HL-60 (cell line): ENCODE measurements at regions not wholly inside any gene's neighbourhood (a gene's known extent, or its start where the extent isn't known, plus 50 kb on each side); places are given as distances from the start of the nearest gene placed in this dataset.

Experiments used
- POLR2AphosphoS5 ChIP-seq: IDR thresholded peaks from 2 replicates; pipeline ENCODE4 v1.6.1; 2012; ENCODE audit warnings: low read depth
- TF ChIP-seq, protein P1 (sequence below): IDR thresholded peaks from one replicate; pipeline ENCODE4 v1.5.1; 2011; ENCODE audit warnings: low read length, control low read depth, inconsistent platforms; ENCODE audit not compliant: insufficient read depth

DNA sequence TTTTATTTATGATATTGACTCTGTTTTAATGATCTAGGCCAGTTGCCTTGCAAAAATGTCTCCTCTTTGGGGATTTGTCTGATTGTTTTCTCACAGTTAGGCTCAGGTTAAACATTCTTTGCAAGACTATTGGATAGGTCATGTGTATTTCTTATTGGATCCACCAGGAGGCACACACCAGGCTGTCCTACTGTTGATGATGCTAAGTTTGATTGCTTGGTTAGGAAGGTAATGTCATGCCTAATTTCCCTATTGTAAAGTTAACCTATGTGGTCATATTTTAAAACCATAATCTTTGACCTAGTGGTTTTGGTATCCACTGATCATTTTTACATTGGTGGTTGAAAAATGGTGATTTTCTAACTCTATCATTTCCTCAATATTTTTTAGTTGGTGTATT lies 137.1 kb downstream of the BRMS1L start:
- TF ChIP-seq, protein P1, sequence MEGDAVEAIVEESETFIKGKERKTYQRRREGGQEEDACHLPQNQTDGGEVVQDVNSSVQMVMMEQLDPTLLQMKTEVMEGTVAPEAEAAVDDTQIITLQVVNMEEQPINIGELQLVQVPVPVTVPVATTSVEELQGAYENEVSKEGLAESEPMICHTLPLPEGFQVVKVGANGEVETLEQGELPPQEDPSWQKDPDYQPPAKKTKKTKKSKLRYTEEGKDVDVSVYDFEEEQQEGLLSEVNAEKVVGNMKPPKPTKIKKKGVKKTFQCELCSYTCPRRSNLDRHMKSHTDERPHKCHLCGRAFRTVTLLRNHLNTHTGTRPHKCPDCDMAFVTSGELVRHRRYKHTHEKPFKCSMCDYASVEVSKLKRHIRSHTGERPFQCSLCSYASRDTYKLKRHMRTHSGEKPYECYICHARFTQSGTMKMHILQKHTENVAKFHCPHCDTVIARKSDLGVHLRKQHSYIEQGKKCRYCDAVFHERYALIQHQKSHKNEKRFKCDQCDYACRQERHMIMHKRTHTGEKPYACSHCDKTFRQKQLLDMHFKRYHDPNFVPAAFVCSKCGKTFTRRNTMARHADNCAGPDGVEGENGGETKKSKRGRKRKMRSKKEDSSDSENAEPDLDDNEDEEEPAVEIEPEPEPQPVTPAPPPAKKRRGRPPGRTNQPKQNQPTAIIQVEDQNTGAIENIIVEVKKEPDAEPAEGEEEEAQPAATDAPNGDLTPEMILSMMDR: peak; percentile 10
- TF ChIP-seq POLR2AphosphoS5: no peak
